ENCODE measurements at regions not wholly inside any gene's neighbourhood (a gene's known extent, or its start where the extent isn't known, plus 50 kb on each side); places are given as distances from the start of the nearest gene placed in this dataset.

DNA sequence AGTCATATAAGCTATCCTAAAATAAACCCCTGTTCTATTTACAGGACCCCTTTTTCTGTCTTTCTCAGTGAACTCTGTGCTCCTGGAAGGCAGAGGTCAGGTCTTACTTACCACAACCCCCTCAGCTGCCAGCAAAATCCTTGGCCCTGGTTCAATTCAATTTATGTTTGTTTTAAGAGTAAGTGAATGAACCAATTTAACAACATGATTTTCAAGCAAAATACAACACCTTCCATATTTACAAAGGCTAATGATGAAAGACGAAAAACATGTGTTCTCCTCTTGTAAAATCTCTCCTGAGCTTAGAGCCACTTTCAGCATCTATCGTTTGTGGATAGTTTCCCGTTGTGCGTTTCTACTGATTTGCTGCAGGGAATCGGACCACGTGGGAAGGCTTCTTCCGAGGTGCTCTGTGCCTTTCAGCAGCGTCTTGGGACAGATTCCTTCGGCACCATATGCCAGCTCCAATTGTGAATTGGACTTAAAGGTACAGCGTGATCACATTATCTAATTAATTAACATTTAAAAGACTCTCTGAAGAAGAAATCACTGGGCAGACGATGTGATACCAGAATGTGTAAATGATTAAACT, 411.7 kb downstream of the IRS2 start:
- Histone ChIP-seq H3K36me3 (ENCODE audit: control insufficient read depth in 2 of 2, insufficient read depth in 1 of 2, low read length in 2 of 2) (no peaks in the 10 kb centered on the region), H3K4me1 (ENCODE audit: control insufficient read depth, insufficient read depth, low read length) (no peaks in the 10 kb centered on the region), H3K27ac (ENCODE audit: extremely low read depth, low read depth, low read length) (no peak overlapping the region), H3K9me3 (ENCODE audit: control insufficient read depth, insufficient read depth, low read depth, low read length) (no peaks in the 10 kb centered on the region), H3K4me3 (ENCODE audit: low read depth, low read length) (no peak overlapping the region)
- CTCF ChIA-PET = interaction anchor here (0.5 to 0.6 kb wide), 2 partner anchors 741 to 1052 kb away, joined by 3 read pairs; no protein-coding TSS in a partner anchor
- POLR2A ChIA-PET = no interaction called here
- TF ChIP-seq SP7 (tag by site-specific recombination; IDR thresholded peaks at IDR 0.05) = no peak
- no peak for TF ChIP-seq ZNF514 (tag by site-specific recombination; IDR thresholded peaks at IDR 0.05)
- no peak for TF ChIP-seq ZNF324 (tag by site-specific recombination; IDR thresholded peaks at IDR 0.05)
- no peak for TF ChIP-seq ZNF398 (tag by site-specific recombination; IDR thresholded peaks at IDR 0.05)
- no peak for TF ChIP-seq PRDM2 (tag by site-specific recombination; IDR thresholded peaks at IDR 0.05; ENCODE audit: borderline replicate concordance)
- TF ChIP-seq ZNF621 (tag by site-specific recombination; IDR thresholded peaks at IDR 0.05) = no peak
- no peak for TF ChIP-seq ZNF248 (tag by site-specific recombination; IDR thresholded peaks at IDR 0.05)
- TF ChIP-seq SCRT1 (tag by site-specific recombination; IDR thresholded peaks at IDR 0.05; ENCODE audit: borderline replicate concordance) = no peak
- no peak for TF ChIP-seq ZNF704 (tag by site-specific recombination; IDR thresholded peaks at IDR 0.05)
- TF ChIP-seq ZNF623 (tag by site-specific recombination; IDR thresholded peaks at IDR 0.05) = no peak
- TF ChIP-seq, protein P1, sequence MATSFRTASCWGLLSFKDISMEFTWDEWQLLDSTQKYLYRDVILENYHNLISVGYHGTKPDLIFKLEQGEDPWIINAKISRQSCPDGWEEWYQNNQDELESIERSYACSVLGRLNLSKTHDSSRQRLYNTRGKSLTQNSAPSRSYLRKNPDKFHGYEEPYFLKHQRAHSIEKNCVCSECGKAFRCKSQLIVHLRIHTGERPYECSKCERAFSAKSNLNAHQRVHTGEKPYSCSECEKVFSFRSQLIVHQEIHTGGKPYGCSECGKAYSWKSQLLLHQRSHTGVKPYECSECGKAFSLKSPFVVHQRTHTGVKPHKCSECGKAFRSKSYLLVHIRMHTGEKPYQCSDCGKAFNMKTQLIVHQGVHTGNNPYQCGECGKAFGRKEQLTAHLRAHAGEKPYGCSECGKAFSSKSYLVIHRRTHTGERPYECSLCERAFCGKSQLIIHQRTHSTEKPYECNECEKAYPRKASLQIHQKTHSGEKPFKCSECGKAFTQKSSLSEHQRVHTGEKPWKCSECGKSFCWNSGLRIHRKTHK (tag by site-specific recombination; IDR thresholded peaks at IDR 0.05) = no peak
- TF ChIP-seq ZNF529 (tag by site-specific recombination; IDR thresholded peaks at IDR 0.05; ENCODE audit: insufficient replicate concordance) = no peak
- TF ChIP-seq, protein P2, sequence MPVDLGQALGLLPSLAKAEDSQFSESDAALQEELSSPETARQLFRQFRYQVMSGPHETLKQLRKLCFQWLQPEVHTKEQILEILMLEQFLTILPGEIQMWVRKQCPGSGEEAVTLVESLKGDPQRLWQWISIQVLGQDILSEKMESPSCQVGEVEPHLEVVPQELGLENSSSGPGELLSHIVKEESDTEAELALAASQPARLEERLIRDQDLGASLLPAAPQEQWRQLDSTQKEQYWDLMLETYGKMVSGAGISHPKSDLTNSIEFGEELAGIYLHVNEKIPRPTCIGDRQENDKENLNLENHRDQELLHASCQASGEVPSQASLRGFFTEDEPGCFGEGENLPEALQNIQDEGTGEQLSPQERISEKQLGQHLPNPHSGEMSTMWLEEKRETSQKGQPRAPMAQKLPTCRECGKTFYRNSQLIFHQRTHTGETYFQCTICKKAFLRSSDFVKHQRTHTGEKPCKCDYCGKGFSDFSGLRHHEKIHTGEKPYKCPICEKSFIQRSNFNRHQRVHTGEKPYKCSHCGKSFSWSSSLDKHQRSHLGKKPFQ (tag by site-specific recombination; IDR thresholded peaks at IDR 0.05) = no peak
- no peak for TF ChIP-seq ZSCAN30 (tag by site-specific recombination; IDR thresholded peaks at IDR 0.05)
- TF ChIP-seq ZNF202 (tag by site-specific recombination; IDR thresholded peaks at IDR 0.05; ENCODE audit: borderline replicate concordance) = no peak
- TF ChIP-seq, protein P3, sequence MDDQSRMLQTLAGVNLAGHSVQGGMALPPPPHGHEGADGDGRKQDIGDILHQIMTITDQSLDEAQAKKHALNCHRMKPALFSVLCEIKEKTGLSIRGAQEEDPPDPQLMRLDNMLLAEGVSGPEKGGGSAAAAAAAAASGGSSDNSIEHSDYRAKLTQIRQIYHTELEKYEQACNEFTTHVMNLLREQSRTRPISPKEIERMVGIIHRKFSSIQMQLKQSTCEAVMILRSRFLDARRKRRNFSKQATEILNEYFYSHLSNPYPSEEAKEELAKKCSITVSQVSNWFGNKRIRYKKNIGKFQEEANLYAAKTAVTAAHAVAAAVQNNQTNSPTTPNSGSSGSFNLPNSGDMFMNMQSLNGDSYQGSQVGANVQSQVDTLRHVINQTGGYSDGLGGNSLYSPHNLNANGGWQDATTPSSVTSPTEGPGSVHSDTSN (CRISPR knock-in tag; IDR thresholded peaks at IDR 0.05) = no peak
- no peak for TF ChIP-seq ZNF37A (tag by site-specific recombination; IDR thresholded peaks at IDR 0.05)
- TF ChIP-seq ZNF600 (tag by site-specific recombination; IDR thresholded peaks at IDR 0.05) = no peak
